DMS79 (cell line): ENCODE measurements at regions not wholly inside any gene's neighbourhood (a gene's known extent, or its start where the extent isn't known, plus 50 kb on each side); places are given as distances from the start of the nearest gene placed in this dataset.
"Not testable (repeated sequence)": the region's sequence is repeated elsewhere in the genome, so short reads cannot be mapped to it uniquely, and the experiment has no call there.

Source experiments
- DNase-seq: peaks from one replicate; lab custom pipeline; 2025; lab: John Stamatoyannopoulos, UW

DNA sequence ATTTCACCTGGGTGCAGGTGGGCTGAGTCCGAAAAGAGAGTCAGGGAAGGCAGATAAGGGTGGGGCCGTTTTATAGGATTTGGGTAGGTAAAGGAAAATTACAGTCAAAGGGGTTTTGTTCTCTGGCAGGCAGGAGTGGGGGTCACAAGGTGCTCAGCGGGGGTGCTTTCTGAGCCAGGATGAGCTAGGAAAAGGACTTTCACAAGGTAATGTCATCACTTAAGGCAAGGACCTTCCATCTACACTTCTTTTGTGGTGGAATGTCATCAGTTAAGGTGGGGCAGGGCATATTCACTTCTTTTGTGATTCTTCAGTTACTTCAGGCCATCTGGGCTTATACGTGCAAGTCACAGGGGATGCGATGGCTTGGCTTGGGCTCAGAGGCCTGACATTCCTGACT is 68.6 kb upstream of the ARG1 start:
- not testable (repeated sequence) for DNase-seq

- no peak for DNase-seq
These were observed 62.9 kb upstream of the ARG1 start for GRCh38 chr6:131510094-131510493.

GRCh38 chr6:131510591-131510990 is 62.4 kb upstream of the ARG1 start:
- DNase-seq = no peak

- no peak for DNase-seq
These were observed 53.2 kb upstream of the ARG1 start for GRCh38 chr6:131519670-131520436.
